Renal cortical epithelial cell (primary cell): ENCODE measurements at regions not wholly inside any gene's neighbourhood (a gene's known extent, or its start where the extent isn't known, plus 50 kb on each side); places are given as distances from the start of the nearest gene placed in this dataset.
A peak's percentile ranks its signal among the peaks of the same experiment; 100 is the strongest.
"Not testable (repeated sequence)": the region's sequence is repeated elsewhere in the genome, so short reads cannot be mapped to it uniquely, and the experiment has no call there.

ENCODE experiments used
- DNase-seq: peaks from one replicate; pipeline ENCODE4 v3.0.0-alpha.2; 2011; ENCODE audit warnings: low read depth

- DNase-seq, result no peak
Measured at GRCh38 chr14:43043850-43044249, 1437.2 kb downstream of the LRFN5 start.

GRCh38 chr14:43042408-43042807, 1435.7 kb downstream of the LRFN5 start:
- DNase-seq, result no peak

DNA sequence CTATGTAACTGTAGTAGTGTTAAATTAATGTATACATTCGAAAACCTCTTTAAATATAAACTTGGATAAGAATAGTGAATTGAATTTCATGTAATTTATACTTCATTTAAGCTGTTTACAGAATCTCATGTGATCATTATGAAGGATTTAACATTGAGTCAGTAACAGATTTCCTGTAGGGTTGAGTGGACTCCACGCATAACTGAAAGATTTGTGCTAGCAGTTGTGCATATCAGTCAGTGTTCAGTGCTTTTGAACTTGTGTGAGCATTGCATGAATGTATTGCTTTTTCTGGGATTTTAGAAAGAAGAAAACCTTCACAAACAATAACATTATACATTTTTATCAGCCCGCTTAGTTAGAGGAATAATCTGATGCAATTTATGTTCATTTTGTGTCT, 1435.3 kb downstream of the LRFN5 start:
- no peak for DNase-seq

GRCh38 chr14:43041207-43041606, 1434.5 kb downstream of the LRFN5 start:
- no peak for DNase-seq

GRCh38 chr14:43039881-43040280, 1433.2 kb downstream of the LRFN5 start:
- no peak for DNase-seq

DNA sequence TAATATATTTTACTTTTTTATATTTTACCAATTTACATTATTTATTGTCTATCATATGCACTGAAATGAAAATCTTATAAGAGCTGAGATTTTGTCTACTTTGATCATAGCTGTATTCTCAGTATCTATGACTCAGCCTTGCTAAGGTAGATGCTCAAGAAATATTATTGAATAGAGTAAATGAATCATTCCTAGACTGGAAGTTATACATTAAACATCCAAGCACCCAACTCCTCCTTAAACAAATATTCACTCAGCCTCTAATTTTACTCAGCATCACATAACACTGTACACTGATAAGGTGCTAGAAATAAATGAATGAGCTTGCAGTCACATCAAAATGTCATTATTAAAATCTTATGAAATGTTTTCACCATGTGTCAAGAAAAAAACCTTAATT, 1424.9 kb downstream of the LRFN5 start:
- DNase-seq, result peak; percentile 33

GRCh38 chr14:43022094-43022800, 1415.6 kb downstream of the LRFN5 start:
- no peak for DNase-seq

DNA sequence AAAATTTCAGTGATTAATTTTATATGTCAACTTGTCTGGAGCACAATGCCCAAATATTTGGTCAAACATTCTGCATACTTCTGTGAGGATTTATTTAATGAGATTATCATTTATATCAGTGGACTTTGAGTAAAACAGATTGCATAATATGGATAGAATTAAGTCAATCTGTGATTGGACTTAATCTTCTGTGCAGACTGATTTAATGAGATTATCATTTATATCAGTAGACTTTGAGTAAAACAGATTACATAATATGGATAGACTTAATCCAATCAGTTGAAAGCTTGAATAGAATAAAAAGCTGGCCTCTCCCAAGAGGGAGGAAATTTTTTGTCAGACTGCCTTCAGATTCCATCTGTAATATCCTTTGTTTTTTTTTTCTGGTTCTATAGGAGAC, 1413.2 kb downstream of the LRFN5 start:
- DNase-seq, result no peak

- DNase-seq, result no peak
Measured at GRCh38 chr14:43014338-43014737, 1407.7 kb downstream of the LRFN5 start.

GRCh38 chr14:43012817-43013216, 1406.1 kb downstream of the LRFN5 start:
- no peak for DNase-seq

- no peak for DNase-seq
Measured at GRCh38 chr14:43005807-43006206, 1399.1 kb downstream of the LRFN5 start.

- DNase-seq, result no peak
Measured at GRCh38 chr14:43003845-43004244, 1397.2 kb downstream of the LRFN5 start.

DNA sequence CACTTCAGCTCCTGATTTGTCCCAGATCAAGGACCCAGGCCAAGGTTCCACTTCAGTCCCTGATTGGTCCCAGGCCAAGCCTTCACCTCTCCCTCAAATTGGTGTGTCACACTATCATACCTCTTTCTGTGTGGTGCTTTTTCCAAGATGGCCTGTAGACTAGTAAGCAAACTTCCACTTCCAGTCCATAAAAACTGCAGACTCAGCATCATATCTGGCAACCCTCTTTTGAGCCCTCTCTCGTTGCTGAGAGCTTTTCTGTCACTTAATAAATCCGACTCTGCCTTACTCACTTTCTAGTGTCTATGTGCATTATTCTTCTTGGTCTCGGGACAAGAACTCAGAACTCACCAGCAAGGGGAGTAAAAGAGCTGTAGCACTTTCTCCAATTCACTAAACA, 1395.1 kb downstream of the LRFN5 start:
- no peak for DNase-seq

GRCh38 chr14:42994051-42994736, 1387.5 kb downstream of the LRFN5 start:
- DNase-seq, result peak; percentile 22

- no peak for DNase-seq
Measured at GRCh38 chr14:42992930-42993329, 1386.3 kb downstream of the LRFN5 start.

DNA sequence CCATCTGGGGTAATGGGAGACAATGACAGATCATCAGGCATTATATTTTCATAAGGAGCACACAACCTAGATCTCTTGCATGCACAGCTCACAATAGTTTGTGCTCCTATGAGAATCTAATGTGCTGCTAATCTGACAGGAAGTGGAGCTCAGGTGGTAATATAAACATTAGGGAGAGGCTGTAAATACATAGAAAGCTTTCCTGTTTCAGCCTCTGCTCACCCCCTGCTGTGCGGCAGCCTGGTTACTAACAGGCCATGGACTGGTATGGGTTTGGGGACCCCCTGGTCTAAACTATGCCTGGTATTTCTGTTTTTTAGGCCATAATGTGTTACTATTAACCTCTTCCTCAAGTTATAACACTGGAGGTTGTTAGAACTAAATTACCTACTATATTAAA, 1373.7 kb downstream of the LRFN5 start:
- no peak for DNase-seq

DNA sequence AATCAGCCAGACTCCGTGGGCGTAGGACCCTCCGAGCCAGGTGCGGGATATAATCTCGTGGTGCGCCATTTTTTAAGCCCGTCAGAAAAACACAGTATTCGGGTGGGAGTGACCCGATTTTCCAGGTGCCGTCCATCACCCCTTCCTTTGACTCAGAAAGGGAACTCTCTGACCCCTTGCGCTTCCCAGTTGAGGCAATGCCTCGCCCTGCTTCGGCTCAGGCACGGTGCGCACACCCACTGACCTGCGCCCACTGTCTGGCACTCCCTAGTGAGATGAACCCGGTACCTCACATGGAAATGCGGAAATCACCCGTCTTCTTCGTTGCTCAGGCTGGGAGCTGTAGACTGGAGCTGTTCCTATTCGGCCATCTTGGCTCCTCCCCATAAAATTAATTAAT, 1366.5 kb downstream of the LRFN5 start:
- not testable (repeated sequence) for DNase-seq

DNA sequence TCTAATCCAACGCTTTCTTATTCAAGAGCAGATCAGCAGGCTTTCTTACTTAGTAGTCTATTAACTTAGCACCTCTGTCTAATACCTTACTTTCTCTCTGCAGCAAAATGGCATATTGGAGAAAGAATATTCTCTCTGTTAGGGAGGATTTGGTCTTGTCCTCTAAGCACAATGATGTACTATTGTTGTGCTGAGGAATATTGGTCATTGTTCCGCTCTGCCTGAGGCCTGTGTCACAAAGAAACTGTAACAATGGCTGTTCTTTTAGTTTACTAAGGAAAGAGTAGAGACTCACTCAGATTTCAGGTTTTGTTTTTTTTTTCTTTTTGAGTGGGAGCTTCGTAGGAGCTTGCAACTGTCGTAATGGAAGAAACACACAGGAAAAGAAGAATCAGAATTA, 1358.8 kb downstream of the LRFN5 start:
- no peak for DNase-seq

- DNase-seq, result no peak
Measured at GRCh38 chr14:42961509-42961908, 1354.8 kb downstream of the LRFN5 start.

DNA sequence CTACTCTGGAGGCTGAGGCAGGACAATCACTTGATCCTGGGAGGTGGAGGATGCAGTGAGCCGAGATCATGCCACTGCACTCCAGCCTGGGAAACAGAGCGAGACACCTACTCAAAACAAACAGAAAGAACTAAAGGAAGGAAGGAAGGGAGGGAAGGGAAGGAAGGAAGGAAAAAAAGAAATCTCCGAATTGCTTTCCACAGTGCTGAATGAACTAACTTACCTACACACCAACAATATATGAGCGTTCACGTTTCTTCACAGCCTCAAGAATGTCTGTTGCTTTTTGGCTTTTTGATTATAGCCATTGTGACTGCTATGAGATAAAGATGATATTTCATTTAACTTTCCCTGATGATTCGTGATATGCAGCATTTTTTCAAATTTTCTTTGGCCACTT, 1343.7 kb downstream of the LRFN5 start:
- DNase-seq, result no peak

DNA sequence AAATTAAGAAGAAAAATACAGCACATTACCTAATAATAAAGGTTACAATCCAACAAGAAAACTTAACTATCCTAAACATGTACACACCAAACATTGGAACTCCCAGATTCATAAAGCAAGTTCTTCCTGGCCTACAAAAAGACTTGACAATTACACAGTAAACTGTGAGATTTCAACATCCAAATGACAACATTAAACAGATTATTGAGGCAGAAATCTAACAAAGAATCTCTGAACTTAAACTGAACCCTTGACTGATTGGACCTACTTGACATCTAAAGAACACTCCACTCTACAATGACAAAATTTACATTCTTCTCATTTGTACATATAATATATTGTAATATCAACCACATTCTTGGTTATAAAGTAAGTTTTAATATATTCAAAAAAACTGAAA, 1341.3 kb downstream of the LRFN5 start:
- no peak for DNase-seq

DNA sequence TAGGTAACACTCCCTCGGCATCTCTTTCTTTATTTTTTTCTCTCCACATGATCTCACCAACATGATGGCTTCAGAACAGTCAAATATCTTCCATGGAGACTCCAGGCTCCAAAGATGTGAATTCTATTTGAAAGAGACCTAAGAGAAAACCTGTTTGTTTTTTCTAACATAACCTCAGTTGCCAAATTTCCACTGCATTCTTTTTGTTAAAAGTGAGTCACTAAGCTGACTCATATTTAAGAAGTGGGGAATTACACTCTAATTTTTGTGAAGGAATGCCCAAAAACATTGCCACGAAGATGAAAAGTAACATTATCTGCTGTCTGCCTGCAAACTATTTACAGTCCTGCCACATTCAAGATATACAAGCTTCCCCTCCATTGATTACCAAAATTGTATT, 1337.6 kb downstream of the LRFN5 start:
- DNase-seq, result peak; percentile 9

DNA sequence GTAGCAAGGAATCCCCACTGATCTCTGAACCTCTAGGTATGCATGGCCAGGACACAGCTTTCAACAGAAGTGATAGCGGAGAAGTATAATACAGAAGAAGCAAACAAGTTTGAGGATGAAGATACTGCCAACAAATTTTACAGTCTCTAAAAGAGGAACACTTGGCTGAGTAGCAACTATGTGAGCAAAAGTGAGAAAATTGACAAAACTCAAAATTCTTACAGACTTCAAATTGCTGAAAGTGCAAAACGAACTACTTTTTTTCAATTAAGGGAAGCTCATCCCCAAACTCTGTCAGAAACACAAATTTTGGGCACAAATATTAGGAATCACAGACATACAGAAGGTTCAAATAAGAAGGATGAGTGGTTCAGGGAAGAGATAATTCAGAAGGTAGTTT, 1324.6 kb downstream of the LRFN5 start:
- no peak for DNase-seq
